Activated CD4-positive, alpha-beta T cell treated with anti-CD3 and anti-CD28 coated beads, Interleukin-10, Interleukin-2, amounts not matched to agents 100 ng/mL and 50 ng/mL, durations not matched to agents 16 hours and 8 hours (primary cell): ENCODE measurements at regions not wholly inside any gene's neighbourhood (a gene's known extent, or its start where the extent isn't known, plus 50 kb on each side); places are given as distances from the start of the nearest gene placed in this dataset.
"Not testable (repeated sequence)": the region's sequence is repeated elsewhere in the genome, so short reads cannot be mapped to it uniquely, and the experiment has no call there.

Experiments
- DNase-seq: peaks from one replicate; pipeline ENCODE4 v3.0.0-alpha.2; 2020

GRCh38 chr3:88979760-88980159, 127.7 kb upstream of the EPHA3 start:
- no peak for DNase-seq

GRCh38 chr3:88983458-88983857, 124.0 kb upstream of the EPHA3 start:
- DNase-seq: no peak

GRCh38 chr3:88984256-88984655, 123.2 kb upstream of the EPHA3 start:
- no peak for DNase-seq

- DNase-seq: no peak
These were observed 122.6 kb upstream of the EPHA3 start for GRCh38 chr3:88984832-88985231.

GRCh38 chr3:88985491-88985890, 121.9 kb upstream of the EPHA3 start:
- DNase-seq: no peak

GRCh38 chr3:88986834-88987233, 120.6 kb upstream of the EPHA3 start:
- DNase-seq: no peak

GRCh38 chr3:88987776-88988175, 119.6 kb upstream of the EPHA3 start:
- DNase-seq: no peak

GRCh38 chr3:88988906-88989305, 118.5 kb upstream of the EPHA3 start:
- no peak for DNase-seq

GRCh38 chr3:88991496-88991895, 115.9 kb upstream of the EPHA3 start:
- DNase-seq: no peak

- no peak for DNase-seq
These were observed 110.7 kb upstream of the EPHA3 start for GRCh38 chr3:88996691-88997090.

GRCh38 chr3:88997260-88997659, 110.2 kb upstream of the EPHA3 start:
- DNase-seq: no peak

GRCh38 chr3:89000886-89001285, 106.5 kb upstream of the EPHA3 start:
- no peak for DNase-seq

GRCh38 chr3:89002191-89002590, 105.2 kb upstream of the EPHA3 start:
- no peak for DNase-seq

- no peak for DNase-seq
These were observed 93.9 kb upstream of the EPHA3 start for GRCh38 chr3:89013536-89013935.

GRCh38 chr3:89017531-89017930, 89.9 kb upstream of the EPHA3 start:
- no peak for DNase-seq

GRCh38 chr3:89025185-89025584, 82.2 kb upstream of the EPHA3 start:
- no peak for DNase-seq

GRCh38 chr3:89032346-89033013, 74.9 kb upstream of the EPHA3 start:
- no peak for DNase-seq

- not testable (repeated sequence) for DNase-seq
These were observed 72.7 kb upstream of the EPHA3 start for GRCh38 chr3:89034723-89035122.

- no peak for DNase-seq
These were observed 68.6 kb upstream of the EPHA3 start for GRCh38 chr3:89038869-89039268.

- no peak for DNase-seq
These were observed 65.1 kb upstream of the EPHA3 start for GRCh38 chr3:89042236-89042835.

GRCh38 chr3:89043406-89043932, 64.0 kb upstream of the EPHA3 start:
- DNase-seq: no peak

- no peak for DNase-seq
These were observed 60.8 kb upstream of the EPHA3 start for GRCh38 chr3:89046661-89047060.

- DNase-seq: no peak
These were observed 58.3 kb upstream of the EPHA3 start for GRCh38 chr3:89049119-89049518.

GRCh38 chr3:89052386-89052785, 55.0 kb upstream of the EPHA3 start:
- no peak for DNase-seq

GRCh38 chr3:89057398-89057797, 50.0 kb upstream of the EPHA3 start:
- DNase-seq: no peak
